ENCODE measurements at regions not wholly inside any gene's neighbourhood (a gene's known extent, or its start where the extent isn't known, plus 50 kb on each side); places are given as distances from the start of the nearest gene placed in this dataset.

GRCh38 chr5:31120642-31120948 is 72.9 kb upstream of the CDH6 start:
- TF ChIP-seq CTCF (IDR thresholded peaks at IDR 0.05) (no peak), POLR2A (IDR thresholded peaks at IDR 0.05) (no peak)

Data from prostate gland (tissue), 2 donors.